Epithelial cell of esophagus (primary cell): ENCODE measurements at regions not wholly inside any gene's neighbourhood (a gene's known extent, or its start where the extent isn't known, plus 50 kb on each side); places are given as distances from the start of the nearest gene placed in this dataset.
"Not testable (repeated sequence)": the region's sequence is repeated elsewhere in the genome, so short reads cannot be mapped to it uniquely, and the experiment has no call there.

ENCODE experiments used
- DNase-seq: peaks from one replicate; pipeline ENCODE4 v3.0.0; 2010; ENCODE audit warnings: low read depth
- H3K4me3 ChIP-seq: 2 replicates; pipeline ENCODE4 v1.5.1; 2011; ENCODE audit warnings: mild to moderate bottlenecking, low read length, control low read depth
- TF ChIP-seq, protein P1 (sequence below): IDR thresholded peaks from 2 replicates; pipeline ENCODE4 v1.5.1; 2011; ENCODE audit warnings: low read depth, mild to moderate bottlenecking, low read length, control low read depth, inconsistent platforms; ENCODE audit not compliant: insufficient read depth; ENCODE audit errors: missing control alignments

DNA sequence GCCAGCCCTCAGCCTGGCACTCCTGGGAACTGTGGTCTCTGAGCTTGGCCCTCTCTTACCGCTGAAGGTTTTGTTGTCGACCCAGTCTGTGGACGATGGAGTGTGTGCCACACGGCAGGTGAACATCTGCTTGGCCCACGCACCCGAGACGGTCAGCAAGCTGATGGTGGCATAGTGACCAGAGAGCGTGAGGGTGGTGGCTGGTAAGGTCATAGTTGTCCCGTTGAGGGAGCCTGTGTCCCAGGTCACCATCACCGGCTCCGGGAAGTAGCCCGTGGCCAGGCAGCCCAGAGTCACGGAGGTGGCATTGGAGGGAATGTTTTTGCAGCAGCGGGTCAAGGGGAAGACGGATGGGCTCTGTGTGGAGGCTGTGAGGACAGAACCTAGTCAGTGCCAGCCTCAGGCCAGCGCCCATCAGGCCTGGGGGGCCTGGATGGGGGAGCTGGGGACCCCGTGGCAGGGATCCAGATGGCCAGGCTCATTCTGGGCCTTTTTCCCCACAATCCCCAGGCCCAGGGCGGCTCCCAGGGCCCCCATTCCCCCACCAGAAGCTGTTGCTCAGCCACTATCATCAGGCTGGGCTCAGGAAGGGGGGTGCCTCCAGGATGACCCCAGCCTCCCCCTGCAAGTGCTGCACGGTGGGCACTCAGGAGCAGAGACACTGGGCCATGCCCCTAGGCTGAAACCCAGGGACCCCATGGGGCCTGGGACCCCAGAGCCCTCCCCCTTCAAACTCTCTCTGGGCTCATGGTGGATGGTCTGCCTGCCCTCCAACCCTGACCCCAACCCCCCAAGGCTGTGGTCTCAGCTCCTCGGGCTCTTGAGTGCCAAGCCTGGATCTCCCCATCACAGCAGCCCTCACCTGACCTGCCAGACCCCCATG lies 75.2 kb downstream of the TMEM121 start:
- TF ChIP-seq, protein P1, sequence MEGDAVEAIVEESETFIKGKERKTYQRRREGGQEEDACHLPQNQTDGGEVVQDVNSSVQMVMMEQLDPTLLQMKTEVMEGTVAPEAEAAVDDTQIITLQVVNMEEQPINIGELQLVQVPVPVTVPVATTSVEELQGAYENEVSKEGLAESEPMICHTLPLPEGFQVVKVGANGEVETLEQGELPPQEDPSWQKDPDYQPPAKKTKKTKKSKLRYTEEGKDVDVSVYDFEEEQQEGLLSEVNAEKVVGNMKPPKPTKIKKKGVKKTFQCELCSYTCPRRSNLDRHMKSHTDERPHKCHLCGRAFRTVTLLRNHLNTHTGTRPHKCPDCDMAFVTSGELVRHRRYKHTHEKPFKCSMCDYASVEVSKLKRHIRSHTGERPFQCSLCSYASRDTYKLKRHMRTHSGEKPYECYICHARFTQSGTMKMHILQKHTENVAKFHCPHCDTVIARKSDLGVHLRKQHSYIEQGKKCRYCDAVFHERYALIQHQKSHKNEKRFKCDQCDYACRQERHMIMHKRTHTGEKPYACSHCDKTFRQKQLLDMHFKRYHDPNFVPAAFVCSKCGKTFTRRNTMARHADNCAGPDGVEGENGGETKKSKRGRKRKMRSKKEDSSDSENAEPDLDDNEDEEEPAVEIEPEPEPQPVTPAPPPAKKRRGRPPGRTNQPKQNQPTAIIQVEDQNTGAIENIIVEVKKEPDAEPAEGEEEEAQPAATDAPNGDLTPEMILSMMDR, result no peak
- no peak for DNase-seq
- no peak overlapping the region for H3K4me3 ChIP-seq

- H3K4me3 ChIP-seq, result no peak overlapping the region
- no peak for DNase-seq
- TF ChIP-seq, protein P1, result no peak
Observed at GRCh38 chr14:105602243-105602750, 75.9 kb downstream of the TMEM121 start.

GRCh38 chr14:105602799-105603793 lies 76.7 kb downstream of the TMEM121 start:
- DNase-seq, result no peak
- no peak overlapping the region for H3K4me3 ChIP-seq

GRCh38 chr14:105604531-105605463 lies 78.4 kb downstream of the TMEM121 start:
- not testable (repeated sequence) for H3K4me3 ChIP-seq, DNase-seq

More at GRCh38 chr14:105602799-105603793, 76.7 kb downstream of the TMEM121 start:
- TF ChIP-seq, protein P1, result no peak

GRCh38 chr14:105605464-105606304 lies 79.3 kb downstream of the TMEM121 start:
- no peak overlapping the region for H3K4me3 ChIP-seq
- TF ChIP-seq, protein P1, result no peak
- no peak for DNase-seq

DNA sequence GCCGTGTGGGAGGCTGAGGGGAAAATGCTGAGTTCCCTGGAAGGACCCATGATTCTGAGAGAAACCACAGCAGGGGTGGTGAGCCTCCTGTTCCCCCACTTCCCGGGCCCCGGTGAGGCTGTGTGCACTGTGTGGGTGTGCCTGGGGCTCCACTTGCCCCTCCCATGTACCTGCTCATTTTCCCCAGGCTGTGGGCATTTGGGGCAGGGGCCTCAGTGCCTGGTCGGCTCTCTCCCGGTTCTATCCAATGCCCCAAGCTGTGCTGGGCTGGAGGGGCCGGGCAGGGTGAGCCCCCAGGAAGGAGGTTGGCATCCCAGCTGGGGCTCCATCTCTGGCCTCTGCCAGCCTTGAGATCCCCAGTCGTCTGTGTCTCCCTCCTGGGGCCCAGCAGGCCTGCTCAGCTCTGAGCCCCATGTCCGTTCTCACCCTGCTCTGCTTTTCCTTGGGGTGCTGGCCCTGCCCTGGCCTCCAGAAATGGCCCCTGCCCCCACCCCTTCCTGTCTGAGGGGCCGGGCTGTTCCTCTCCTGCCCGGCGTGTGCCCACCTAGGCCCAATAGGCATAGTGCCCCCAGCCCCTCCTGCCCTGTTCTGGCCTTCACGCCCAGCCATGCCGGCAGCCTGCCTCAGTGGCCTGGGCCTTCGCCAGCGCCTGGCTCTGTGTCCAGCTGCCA lies 80.1 kb downstream of the TMEM121 start:
- not testable (repeated sequence) for H3K4me3 ChIP-seq, DNase-seq

DNA sequence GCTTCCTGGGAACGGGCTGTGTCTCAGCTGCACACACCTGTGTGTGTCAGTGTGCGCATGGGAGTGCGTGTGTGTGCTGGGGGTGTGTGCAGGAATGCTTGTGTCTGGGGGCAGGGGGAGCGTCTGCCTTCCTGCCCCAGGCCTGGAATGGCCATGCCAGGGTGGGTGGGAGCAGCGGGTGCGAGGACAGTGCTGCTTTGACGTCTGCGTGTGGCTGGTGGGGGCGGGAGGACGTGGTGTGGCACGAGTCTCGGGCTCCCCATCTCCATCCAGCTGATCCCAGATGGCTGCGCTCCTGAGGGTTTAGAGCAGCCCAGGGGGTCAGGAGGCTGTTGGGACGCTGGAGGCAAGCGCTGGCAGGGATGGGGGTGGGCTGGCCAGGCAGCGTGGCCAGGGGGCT lies 80.6 kb downstream of the TMEM121 start:
- not testable (repeated sequence) for H3K4me3 ChIP-seq, DNase-seq

- H3K4me3 ChIP-seq, DNase-seq: not testable (repeated sequence)
Observed at GRCh38 chr14:105614987-105615386, 88.6 kb downstream of the TMEM121 start.

GRCh38 chr14:105615986-105616801 lies 89.8 kb downstream of the TMEM121 start:
- not testable (repeated sequence) for H3K4me3 ChIP-seq, DNase-seq
